ACC112 (cell line): ENCODE measurements at regions not wholly inside any gene's neighbourhood (a gene's known extent, or its start where the extent isn't known, plus 50 kb on each side); places are given as distances from the start of the nearest gene placed in this dataset.

Experiments
- H2AFZ ChIP-seq: fragments of 200-600 bp; sonication (generic); one replicate; pipeline ENCODE4 v1.6.0; 2017; ENCODE audit warnings: antibody characterized with exemption, low read length; ENCODE audit not compliant: unreplicated experiment
- H3K27ac ChIP-seq: fragments of 200-600 bp; sonication (generic); 2 replicates; pipeline ENCODE4 v1.5.1; 2014; ENCODE audit warnings: low read depth, mild to moderate bottlenecking, antibody characterized with exemption, low read length, moderate library complexity
- H3K27me3 ChIP-seq: fragments of 200-600 bp; sonication (generic); 2 replicates; pipeline ENCODE4 v1.6.1; 2014; ENCODE audit warnings: mild to moderate bottlenecking, antibody characterized with exemption, low read length, moderate library complexity, mixed read lengths; ENCODE audit not compliant: insufficient read depth
- H3K36me3 ChIP-seq: fragments of 200-600 bp; sonication (generic); 2 replicates; pipeline ENCODE4 v1.6.1; 2016; ENCODE audit warnings: mild to moderate bottlenecking, antibody characterized with exemption, low read length, moderate library complexity, mixed read lengths; ENCODE audit not compliant: insufficient read depth
- H3K4me1 ChIP-seq: fragments of 200-600 bp; sonication (generic); one replicate; pipeline ENCODE4 v1.6.1; 2016; ENCODE audit warnings: low read length, mixed read lengths; ENCODE audit not compliant: insufficient read depth, unreplicated experiment, control insufficient read depth
- H3K4me3 ChIP-seq: fragments of 200-600 bp; sonication (generic); 2 replicates; pipeline ENCODE4 v1.5.1; 2014; ENCODE audit warnings: mild to moderate bottlenecking, low read depth, low read length
- H3K79me2 ChIP-seq: fragments of 200-600 bp; sonication (generic); one replicate; pipeline ENCODE4 v1.6.0; 2016; ENCODE audit warnings: low read length; ENCODE audit not compliant: control insufficient read depth, unreplicated experiment, insufficient read depth

DNA sequence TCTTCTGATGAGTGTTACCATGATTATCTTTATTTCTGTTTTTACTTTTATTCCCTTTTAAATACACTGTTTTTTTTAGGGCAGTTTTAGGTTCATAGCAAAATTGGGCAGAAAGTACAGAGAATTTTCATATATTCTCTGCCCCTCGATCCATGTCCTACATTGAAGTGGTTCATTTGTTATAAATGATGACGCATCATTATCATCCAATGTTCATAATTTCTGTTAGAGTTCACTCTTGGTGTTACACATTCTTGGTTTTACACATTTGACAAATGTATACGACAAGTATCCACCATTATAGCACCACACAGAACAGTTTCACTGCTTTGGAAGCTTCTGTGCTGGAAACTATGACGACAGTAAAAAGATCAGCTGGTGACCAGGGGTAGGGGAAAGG is 578.1 kb upstream of the AADAT start:
- Histone ChIP-seq H3K79me2 (no peaks in the 10 kb centered on the region), H2AFZ (no peak overlapping the region), H3K27me3 (no peaks in the 10 kb centered on the region), H3K4me3 (no peak overlapping the region), H3K27ac (no peak overlapping the region), H3K4me1 (no peaks in the 10 kb centered on the region), H3K36me3 (no peaks in the 10 kb centered on the region)

- Histone ChIP-seq H2AFZ (no peak overlapping the region), H3K79me2 (no peaks in the 10 kb centered on the region), H3K4me1 (no peaks in the 10 kb centered on the region), H3K4me3 (no peak overlapping the region), H3K27ac (no peak overlapping the region), H3K36me3 (no peaks in the 10 kb centered on the region), H3K27me3 (no peaks in the 10 kb centered on the region)
Observed at GRCh38 chr4:170666909-170667308, 577.2 kb upstream of the AADAT start.

DNA sequence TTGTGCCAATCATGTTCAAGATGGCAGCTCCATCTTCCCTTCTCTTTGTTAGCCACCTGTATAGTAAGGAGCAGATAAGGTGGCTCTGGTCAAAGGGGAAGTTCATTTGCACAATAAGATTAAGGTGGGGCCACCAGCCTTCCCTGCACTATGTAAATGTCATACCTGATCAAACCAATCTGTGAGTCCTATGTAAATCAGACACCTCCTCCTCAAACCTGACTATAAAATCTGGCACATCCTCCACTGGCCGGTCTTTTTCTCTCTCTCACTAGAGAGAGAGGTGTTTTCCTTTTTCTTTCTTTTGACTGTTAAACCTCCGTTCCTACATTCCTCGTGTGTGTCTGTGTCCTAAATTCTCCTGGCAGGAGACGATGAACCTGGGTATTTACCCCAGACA is 572.5 kb upstream of the AADAT start:
- no peaks in the 10 kb centered on the region for H3K4me1 ChIP-seq
- no peak overlapping the region for H2AFZ ChIP-seq
- no peaks in the 10 kb centered on the region for H3K27me3 ChIP-seq
- no peak overlapping the region for H3K27ac ChIP-seq
- no peak overlapping the region for H3K4me3 ChIP-seq
- no peaks in the 10 kb centered on the region for H3K36me3 ChIP-seq
- no peaks in the 10 kb centered on the region for H3K79me2 ChIP-seq

- Histone ChIP-seq H2AFZ (no peak overlapping the region), H3K36me3 (no peaks in the 10 kb centered on the region), H3K4me1 (no peaks in the 10 kb centered on the region), H3K79me2 (no peaks in the 10 kb centered on the region), H3K27me3 (no peaks in the 10 kb centered on the region), H3K27ac (no peak overlapping the region), H3K4me3 (no peak overlapping the region)
Observed at GRCh38 chr4:170657761-170658160, 568.0 kb upstream of the AADAT start.

DNA sequence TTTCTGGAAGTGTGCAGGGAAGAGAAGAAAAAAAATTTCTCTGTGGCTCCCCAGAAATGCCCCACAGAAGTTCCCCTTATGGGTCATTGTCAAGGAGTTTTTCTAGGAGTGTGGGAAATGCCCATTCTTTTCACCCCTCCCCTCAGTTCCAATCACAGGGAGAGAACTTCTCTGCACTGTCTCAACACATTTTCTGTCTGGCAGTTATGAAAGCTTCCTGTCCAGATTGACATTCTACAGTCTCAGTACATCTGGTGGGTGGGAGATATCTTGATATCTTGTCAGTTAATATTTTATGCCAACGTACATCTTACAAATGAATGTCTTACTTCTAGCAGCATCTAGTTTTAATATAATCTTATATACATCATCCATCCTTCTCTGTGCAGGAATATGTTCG is 566.8 kb upstream of the AADAT start:
- Histone ChIP-seq H3K79me2 (no peaks in the 10 kb centered on the region), H3K27me3 (no peaks in the 10 kb centered on the region), H3K4me3 (no peak overlapping the region), H3K4me1 (no peaks in the 10 kb centered on the region), H2AFZ (no peak overlapping the region), H3K36me3 (no peaks in the 10 kb centered on the region), H3K27ac (no peak overlapping the region)

DNA sequence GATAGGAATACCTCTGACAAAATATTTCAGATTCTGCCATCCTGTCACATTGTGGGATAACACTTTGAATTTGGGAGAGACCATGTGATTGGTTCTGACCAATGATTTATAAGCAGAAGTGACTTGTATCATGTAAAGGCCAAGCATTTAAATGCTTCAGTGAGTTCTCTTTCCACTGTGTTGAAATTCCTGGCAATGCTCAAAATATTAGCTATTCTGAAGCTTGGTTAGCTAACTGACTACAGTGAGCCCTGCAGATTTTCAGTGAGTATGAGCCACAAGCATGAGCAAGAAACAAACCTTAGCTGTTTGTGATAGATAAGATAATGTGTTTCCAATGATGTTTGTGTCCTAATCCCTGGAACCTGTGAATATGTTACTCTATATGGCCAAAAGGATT is 562.8 kb upstream of the AADAT start:
- Histone ChIP-seq H3K4me3 (no peak overlapping the region), H3K27ac (no peak overlapping the region), H2AFZ (no peak overlapping the region), H3K36me3 (no peaks in the 10 kb centered on the region), H3K79me2 (no peaks in the 10 kb centered on the region), H3K27me3 (no peaks in the 10 kb centered on the region), H3K4me1 (no peaks in the 10 kb centered on the region)

DNA sequence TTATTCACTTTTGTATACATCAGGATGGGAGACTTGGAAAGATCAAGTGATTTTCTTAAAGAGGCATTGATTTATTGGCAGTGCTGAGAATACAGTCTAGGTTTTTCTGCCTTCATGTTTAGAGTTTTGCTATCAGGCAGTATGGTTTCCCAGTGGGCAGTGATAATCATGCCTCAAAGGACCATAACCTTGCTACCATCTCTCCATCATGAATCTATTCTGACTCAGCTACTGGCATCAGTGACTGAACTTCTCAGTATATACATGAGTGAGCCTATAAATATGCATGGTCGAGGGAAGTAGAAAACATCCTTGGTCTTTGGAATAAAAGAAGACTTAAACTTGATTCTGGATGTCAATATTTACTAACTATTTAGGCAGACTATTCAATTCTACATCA is 562.0 kb upstream of the AADAT start:
- Histone ChIP-seq H3K4me3 (no peak overlapping the region), H3K79me2 (no peaks in the 10 kb centered on the region), H3K36me3 (no peaks in the 10 kb centered on the region), H2AFZ (no peak overlapping the region), H3K27me3 (no peaks in the 10 kb centered on the region), H3K27ac (no peak overlapping the region), H3K4me1 (no peaks in the 10 kb centered on the region)

DNA sequence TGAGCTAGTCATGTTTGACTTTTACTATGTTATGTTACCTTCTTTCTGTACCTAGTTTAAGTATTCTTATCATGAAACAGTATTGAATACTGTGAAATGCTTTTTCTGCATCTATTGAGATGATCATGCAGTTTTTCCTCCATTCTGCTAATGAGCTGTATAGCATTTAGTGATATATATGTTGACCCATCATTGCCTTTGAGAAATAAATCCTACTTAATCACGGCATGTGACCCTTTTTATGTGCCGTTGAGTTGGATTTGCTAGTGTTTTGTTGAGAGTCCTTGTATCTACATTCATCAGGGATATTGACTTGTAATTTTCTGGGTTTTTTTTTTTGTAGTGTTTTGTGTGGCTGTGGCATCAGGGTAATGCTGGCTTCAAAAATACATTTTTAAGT is 537.7 kb upstream of the AADAT start:
- Histone ChIP-seq H3K36me3 (no peaks in the 10 kb centered on the region), H3K79me2 (no peaks in the 10 kb centered on the region), H3K4me1 (no peaks in the 10 kb centered on the region), H3K27ac (no peak overlapping the region), H3K27me3 (no peaks in the 10 kb centered on the region), H2AFZ (no peak overlapping the region), H3K4me3 (no peak overlapping the region)

- Histone ChIP-seq H3K4me1 (no peaks in the 10 kb centered on the region), H3K79me2 (no peaks in the 10 kb centered on the region), H2AFZ (no peak overlapping the region), H3K27me3 (no peaks in the 10 kb centered on the region), H3K27ac (no peak overlapping the region), H3K4me3 (no peak overlapping the region), H3K36me3 (no peaks in the 10 kb centered on the region)
Observed at GRCh38 chr4:170623899-170624298, 534.1 kb upstream of the AADAT start.

DNA sequence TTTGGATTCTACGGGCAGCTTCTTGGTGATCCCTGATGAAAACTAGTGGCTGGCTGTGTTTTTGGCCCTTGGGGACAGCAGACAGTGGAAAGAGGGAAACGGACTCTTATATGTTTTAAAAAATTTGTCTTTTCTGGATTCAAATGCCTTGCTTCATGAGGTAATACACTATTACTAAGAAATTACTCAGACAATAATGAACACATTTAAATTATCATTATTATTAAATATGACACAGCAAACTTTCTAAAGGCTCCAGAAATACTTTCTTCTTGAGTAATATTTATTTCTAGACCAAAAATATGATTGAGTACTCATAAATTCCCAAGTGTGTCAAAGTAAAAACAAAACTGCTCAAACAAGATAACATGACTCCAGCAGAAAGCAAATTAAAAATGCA is 520.7 kb upstream of the AADAT start:
- H3K4me1 ChIP-seq: no peaks in the 10 kb centered on the region
- no peaks in the 10 kb centered on the region for H3K36me3 ChIP-seq
- no peak overlapping the region for H3K27ac ChIP-seq
- no peaks in the 10 kb centered on the region for H3K79me2 ChIP-seq
- H2AFZ ChIP-seq: no peak overlapping the region
- H3K27me3 ChIP-seq: no peaks in the 10 kb centered on the region
- no peak overlapping the region for H3K4me3 ChIP-seq

GRCh38 chr4:170599894-170600293 is 510.1 kb upstream of the AADAT start:
- Histone ChIP-seq H3K36me3 (no peaks in the 10 kb centered on the region), H3K27ac (no peak overlapping the region), H3K4me1 (no peaks in the 10 kb centered on the region), H3K79me2 (no peaks in the 10 kb centered on the region), H3K27me3 (no peaks in the 10 kb centered on the region), H2AFZ (no peak overlapping the region), H3K4me3 (no peak overlapping the region)

DNA sequence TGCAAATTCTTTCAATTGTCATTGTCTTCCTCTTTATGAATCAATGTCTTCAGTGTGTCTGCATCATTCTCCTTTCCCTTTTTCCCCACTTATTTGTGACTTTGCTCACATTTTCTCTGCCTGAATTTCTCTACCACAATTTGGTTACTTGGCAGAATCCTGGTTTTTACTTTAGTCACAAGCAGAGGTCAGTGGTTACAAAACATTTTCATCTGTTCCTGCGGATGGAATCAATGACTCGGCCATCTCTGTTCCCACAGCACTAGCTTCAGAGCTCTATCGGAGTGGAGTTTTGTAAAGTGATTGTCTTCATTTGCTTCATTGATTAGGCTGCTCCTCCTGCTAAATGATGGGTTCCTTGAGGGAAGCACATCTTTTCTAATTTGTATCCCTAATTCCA is 501.3 kb upstream of the AADAT start:
- Histone ChIP-seq H2AFZ (no peak overlapping the region), H3K79me2 (no peaks in the 10 kb centered on the region), H3K27me3 (no peaks in the 10 kb centered on the region), H3K4me3 (no peak overlapping the region), H3K27ac (no peak overlapping the region), H3K36me3 (no peaks in the 10 kb centered on the region), H3K4me1 (no peaks in the 10 kb centered on the region)
